HG03575 (cell line): ENCODE measurements at regions not wholly inside any gene's neighbourhood (a gene's known extent, or its start where the extent isn't known, plus 50 kb on each side); places are given as distances from the start of the nearest gene placed in this dataset.
"Not testable (repeated sequence)": the region's sequence is repeated elsewhere in the genome, so short reads cannot be mapped to it uniquely, and the experiment has no call there.

Experiments used
- ATAC-seq: cut with Tn5 transposase; IDR thresholded peaks from one replicate; pipeline ENCODE4 v1.9.1; 2021; ENCODE audit not compliant: unreplicated experiment, insufficient number of reproducible peaks, low FRiP score; ENCODE audit errors: extremely low read depth

DNA sequence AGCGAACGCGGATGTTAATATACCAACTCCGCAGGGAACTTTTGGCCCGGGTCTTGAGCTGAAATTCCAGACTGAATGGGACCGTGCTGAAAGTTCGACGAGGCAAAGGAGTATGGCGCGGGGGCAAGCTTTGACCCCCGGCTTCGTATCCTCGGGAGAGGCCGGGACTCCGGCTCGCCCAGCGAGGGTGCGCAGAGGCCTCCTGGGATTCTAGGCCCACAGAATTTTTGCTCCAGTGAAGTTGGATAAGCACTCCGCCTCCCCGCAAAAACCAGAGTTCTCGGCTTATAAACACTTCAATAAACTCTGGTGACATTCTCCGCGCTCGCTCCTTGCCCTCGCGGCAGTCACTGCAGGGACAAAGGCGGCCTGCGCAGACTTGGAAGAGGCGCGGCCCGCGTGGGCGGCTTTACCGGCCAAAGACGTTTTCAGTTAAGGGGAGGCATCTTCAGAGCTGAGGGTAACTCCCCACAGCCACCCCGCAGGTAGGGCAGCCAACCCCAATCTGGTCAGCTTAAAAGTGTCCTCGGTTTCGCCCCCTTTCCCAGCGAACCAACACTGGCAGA is 112.6 kb downstream of the KCNRG start:
- no peak for ATAC-seq

GRCh38 chr13:50128428-50128931 is 113.2 kb downstream of the KCNRG start:
- ATAC-seq, result no peak

DNA sequence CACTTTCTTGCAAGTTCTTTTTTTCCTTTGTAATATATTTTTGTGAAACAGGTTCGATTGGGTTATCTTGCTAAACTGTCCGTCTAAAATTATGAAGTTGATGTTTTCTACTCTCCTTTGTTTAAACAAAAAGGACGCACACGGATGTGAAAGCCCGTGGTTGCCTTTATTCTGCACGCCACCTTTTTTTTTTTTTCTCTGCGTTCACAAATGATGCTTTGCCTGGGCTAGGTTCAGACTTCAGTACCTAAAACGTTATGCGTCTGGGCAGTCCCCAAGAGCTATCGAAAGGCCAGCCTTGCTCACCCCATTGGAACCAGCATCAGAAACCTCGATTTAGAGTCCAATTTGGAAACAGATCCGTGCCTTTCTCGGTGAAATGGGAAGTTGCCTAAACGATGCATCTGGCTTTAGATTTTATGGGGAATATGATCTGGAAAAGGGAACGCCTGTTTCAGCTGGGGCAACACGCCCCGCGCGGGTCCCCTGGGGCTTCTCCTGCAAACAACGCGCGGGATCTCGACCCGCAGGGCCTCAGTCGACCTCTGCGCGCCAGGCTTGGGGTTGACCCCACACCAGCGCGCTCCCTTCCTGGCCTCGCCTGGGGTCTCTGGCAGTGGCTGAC is 113.9 kb downstream of the KCNRG start:
- ATAC-seq, result no peak

GRCh38 chr13:50129706-50130122 is 114.5 kb downstream of the KCNRG start:
- ATAC-seq, result no peak

GRCh38 chr13:50130123-50130946 is 115.1 kb downstream of the KCNRG start:
- ATAC-seq, result no peak

- no peak for ATAC-seq
These were observed 117.0 kb downstream of the KCNRG start for GRCh38 chr13:50131920-50132903.

- ATAC-seq, result no peak
These were observed 117.7 kb downstream of the KCNRG start for GRCh38 chr13:50132904-50133357.

- ATAC-seq, result no peak
These were observed 118.2 kb downstream of the KCNRG start for GRCh38 chr13:50133358-50133953.

GRCh38 chr13:50136226-50136625 is 121.0 kb downstream of the KCNRG start:
- no peak for ATAC-seq

- no peak for ATAC-seq
These were observed 121.4 kb downstream of the KCNRG start for GRCh38 chr13:50136678-50137077.

DNA sequence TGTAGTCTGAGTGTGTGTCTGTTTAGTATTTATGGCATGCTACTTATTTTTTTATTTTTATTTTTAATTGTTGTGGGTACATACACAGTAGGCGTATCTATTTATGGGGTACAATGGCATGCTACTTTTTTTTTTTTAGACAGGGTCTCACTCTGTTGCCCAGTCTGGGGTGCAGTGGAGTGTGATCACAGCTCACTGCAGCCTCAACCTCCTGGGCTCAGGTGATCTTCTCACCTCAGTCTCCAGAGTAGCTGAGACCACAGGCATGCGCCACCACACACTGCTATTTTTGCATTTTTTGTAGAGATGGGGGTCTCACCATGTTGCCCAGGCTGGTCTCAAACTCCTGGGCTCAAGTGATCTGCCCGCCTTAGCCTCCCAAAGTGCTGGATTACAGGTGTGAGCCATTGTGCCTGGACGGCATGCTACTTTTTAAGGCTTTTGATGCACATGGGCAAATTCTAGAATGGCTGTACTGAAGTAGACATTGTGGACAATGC is 124.2 kb downstream of the KCNRG start:
- ATAC-seq, result not testable (repeated sequence)

GRCh38 chr13:50140153-50140552 is 124.9 kb downstream of the KCNRG start:
- ATAC-seq, result no peak

- ATAC-seq, result no peak
These were observed 125.5 kb downstream of the KCNRG start for GRCh38 chr13:50140581-50141374.

DNA sequence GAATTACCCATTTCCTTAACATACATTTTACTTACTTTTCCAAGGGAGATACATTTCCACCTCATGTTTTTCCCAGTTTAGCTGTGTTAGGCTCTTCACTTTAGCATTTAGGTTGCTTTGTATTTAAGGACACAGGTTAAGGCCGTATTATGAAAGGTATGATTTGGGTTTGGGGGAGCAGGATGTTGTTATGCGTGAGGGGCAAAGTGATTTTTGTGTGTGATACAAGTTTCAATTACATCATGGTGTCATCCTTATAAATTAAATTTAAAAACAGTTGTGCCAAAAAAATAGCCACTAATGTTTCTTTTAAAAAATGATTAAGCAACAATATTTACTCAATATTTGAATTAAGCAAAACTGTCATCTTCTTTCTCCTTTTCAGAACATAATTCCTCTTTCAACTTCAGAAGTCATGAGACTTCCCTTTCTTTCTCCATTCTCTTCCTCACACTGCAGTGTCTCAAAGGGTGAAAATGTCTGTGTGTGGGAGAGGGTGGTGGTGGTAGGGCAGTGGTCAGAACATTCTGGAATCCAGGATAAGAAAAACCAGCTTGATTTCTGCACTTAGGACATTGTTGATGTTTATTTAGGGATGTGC is 126.2 kb downstream of the KCNRG start:
- ATAC-seq, result no peak

DNA sequence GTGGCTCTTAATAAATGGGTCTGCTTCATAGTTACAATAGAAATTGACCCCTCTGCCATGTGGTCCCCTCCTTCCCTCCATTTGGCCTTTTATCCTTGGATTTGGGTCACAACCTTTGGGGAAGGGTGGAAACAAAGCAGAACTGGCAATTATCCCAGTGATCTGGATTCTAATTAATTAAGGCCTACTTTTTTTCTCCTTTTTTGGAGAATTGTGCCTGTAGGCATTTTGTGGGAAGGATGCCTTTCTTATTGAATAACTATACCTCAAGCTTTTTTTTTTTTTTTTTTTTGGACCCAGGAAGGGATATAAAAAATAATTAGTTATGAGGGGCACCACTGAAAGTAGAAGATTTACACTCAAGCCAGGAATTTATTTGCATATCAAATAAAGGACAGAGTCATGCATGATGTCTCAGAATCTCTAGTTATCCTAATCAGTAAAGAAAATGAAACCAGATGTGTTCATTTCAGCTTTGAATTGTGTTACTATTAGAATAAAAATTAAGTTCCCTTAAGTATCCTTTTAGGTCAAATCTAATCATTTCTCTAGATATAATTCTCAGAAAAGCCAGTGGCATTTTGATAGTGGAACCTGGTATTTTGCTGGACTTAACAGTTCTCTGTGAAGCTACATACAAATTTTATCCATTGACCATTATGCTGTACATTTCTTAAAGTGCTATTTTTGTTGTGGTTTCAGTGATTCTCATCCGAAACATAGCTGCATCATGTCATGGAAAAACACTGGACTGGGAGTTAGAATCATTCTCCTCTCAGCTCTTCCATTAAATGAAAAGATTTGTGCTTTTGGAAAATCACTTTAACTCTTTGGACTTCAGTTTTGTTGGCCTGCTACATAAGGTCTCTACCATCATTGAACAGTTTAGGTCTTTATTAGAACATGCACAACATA is 129.3 kb downstream of the KCNRG start:
- ATAC-seq, result no peak

- no peak for ATAC-seq
These were observed 134.0 kb downstream of the KCNRG start for GRCh38 chr13:50149214-50149613.
